ENCODE measurements at regions not wholly inside any gene's neighbourhood (a gene's known extent, or its start where the extent isn't known, plus 50 kb on each side); places are given as distances from the start of the nearest gene placed in this dataset.

GRCh38 chr9:87354147-87354546, 143.5 kb upstream of the DAPK1 start:
- Histone ChIP-seq H3K27ac (ENCODE audit: insufficient read depth, low read depth, low read length) (no peak overlapping the region), H3K79me2 (ENCODE audit: control insufficient read depth, insufficient read depth, low read length) (no peaks in the 10 kb centered on the region), H3K9me3 (replicated peaks; ENCODE audit: control insufficient read depth, insufficient read depth, low read length) (no peaks in the 10 kb centered on the region), H3K4me1 (ENCODE audit: control insufficient read depth, extremely low read depth, insufficient read depth, low read length) (no peaks in the 10 kb centered on the region), H3K36me3 (ENCODE audit: control insufficient read depth in 2 of 2, extremely low read depth in 1 of 2, insufficient read depth in 2 of 2, low read length in 2 of 2) (no peaks in the 10 kb centered on the region), H3K27me3 (ENCODE audit: control insufficient read depth in 2 of 2, insufficient read depth in 2 of 2, low read length in 2 of 2) (peaks cover 0 to 2% of the 10 kb centered on the region in 2 experiments), H3K4me3 (replicated peaks in 1 of 3; ENCODE audit: insufficient read depth in 1 of 3, low read depth in 1 of 3, low read length in 3 of 3) (no peak overlapping the region), H3K4me2 (ENCODE audit: insufficient read depth, low read length) (no peak overlapping the region), H3K9me1 (replicated peaks; ENCODE audit: control insufficient read depth, extremely low read depth, insufficient read depth, low read length) (no peaks in the 10 kb centered on the region), H3K9ac (replicated peaks; ENCODE audit: extremely low read depth, insufficient read depth, low read length) (no peak overlapping the region), H4K20me1 (replicated peaks; ENCODE audit: control insufficient read depth, extremely low read depth, insufficient read depth, low read length) (no peaks in the 10 kb centered on the region), H2AFZ (ENCODE audit: low read depth, low read length) (no peak overlapping the region)
- dilution Hi-C loops (cut with MboI; ENCODE audit: extremely low pct_ligation_motif_present, low sequenced_read_pairs) (no loop called here), intact Hi-C loops (cut with micrococcal nuclease) (no loop called here)
- CTCF ChIA-PET, result interaction anchor here (1.4 kb wide), 1 partner anchor 308 kb away, joined by 3 read pairs; no protein-coding TSS in a partner anchor
- POLR2A ChIA-PET, result no interaction called here
- DNase-seq (ENCODE audit: low read depth, low spot score), result no peak
- TF ChIP-seq POLR2AphosphoS5 (IDR thresholded peaks at IDR 0.05; ENCODE audit: insufficient read depth, low read depth, low read length) (no peak), JUN (IDR thresholded peaks at IDR 0.05; ENCODE audit: borderline replicate concordance, insufficient read depth, insufficient read length, low read depth) (no peak), POLR2A (IDR thresholded peaks at IDR 0.05; ENCODE audit: low read depth, low read length) (no peak), MYC (IDR thresholded peaks at IDR 0.05; ENCODE audit: low read depth, low read length) (no peak), EZH2 (IDR thresholded peaks at IDR 0.05; ENCODE audit: borderline replicate concordance, low read depth, low read length, severe bottlenecking) (no peak), FOS (IDR thresholded peaks at IDR 0.05; ENCODE audit: borderline replicate concordance, insufficient read depth, low read length) (no peak), GATA2 (IDR thresholded peaks at IDR 0.05; ENCODE audit: insufficient read depth, insufficient read length, low read depth, low read length) (no peak)
- TF ChIP-seq, protein P1, sequence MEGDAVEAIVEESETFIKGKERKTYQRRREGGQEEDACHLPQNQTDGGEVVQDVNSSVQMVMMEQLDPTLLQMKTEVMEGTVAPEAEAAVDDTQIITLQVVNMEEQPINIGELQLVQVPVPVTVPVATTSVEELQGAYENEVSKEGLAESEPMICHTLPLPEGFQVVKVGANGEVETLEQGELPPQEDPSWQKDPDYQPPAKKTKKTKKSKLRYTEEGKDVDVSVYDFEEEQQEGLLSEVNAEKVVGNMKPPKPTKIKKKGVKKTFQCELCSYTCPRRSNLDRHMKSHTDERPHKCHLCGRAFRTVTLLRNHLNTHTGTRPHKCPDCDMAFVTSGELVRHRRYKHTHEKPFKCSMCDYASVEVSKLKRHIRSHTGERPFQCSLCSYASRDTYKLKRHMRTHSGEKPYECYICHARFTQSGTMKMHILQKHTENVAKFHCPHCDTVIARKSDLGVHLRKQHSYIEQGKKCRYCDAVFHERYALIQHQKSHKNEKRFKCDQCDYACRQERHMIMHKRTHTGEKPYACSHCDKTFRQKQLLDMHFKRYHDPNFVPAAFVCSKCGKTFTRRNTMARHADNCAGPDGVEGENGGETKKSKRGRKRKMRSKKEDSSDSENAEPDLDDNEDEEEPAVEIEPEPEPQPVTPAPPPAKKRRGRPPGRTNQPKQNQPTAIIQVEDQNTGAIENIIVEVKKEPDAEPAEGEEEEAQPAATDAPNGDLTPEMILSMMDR (IDR thresholded peaks at IDR 0.05; ENCODE audit: extremely low read depth in 1 of 2, insufficient read depth in 1 of 2, low read depth in 1 of 2, low read length in 2 of 2), result no peak
- TF ChIP-seq, protein P2, sequence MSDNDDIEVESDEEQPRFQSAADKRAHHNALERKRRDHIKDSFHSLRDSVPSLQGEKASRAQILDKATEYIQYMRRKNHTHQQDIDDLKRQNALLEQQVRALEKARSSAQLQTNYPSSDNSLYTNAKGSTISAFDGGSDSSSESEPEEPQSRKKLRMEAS (IDR thresholded peaks at IDR 0.05; ENCODE audit: insufficient read depth, insufficient read length), result no peak
- BruUV-seq (replicated peaks), result no TSS peak
- FAIRE-seq, result no peak

All from endothelial cell of umbilical vein (primary cell).